ENCODE measurements at regions not wholly inside any gene's neighbourhood (a gene's known extent, or its start where the extent isn't known, plus 50 kb on each side); places are given as distances from the start of the nearest gene placed in this dataset.

GRCh38 chr2:156944871-156945270, 312.6 kb upstream of the GALNT5 start (continued):
- TF ChIP-seq ATF1 (CRISPR knock-in tag; IDR thresholded peaks at IDR 0.05) (no peak), EMX1 (CRISPR knock-in tag; IDR thresholded peaks at IDR 0.05) (no peak), E2F4 (CRISPR knock-in tag; IDR thresholded peaks at IDR 0.05; ENCODE audit: borderline replicate concordance, low read depth) (no peak), TEAD1 (CRISPR knock-in tag; IDR thresholded peaks at IDR 0.05) (no peak), OVOL2 (CRISPR knock-in tag; IDR thresholded peaks at IDR 0.05; ENCODE audit: borderline replicate concordance) (no peak), ZBTB43 (CRISPR knock-in tag; IDR thresholded peaks at IDR 0.05) (no peak), ZNF416 (CRISPR knock-in tag; IDR thresholded peaks at IDR 0.05) (no peak), FOXK1 (CRISPR knock-in tag; IDR thresholded peaks at IDR 0.05) (no peak), ZSCAN18 (CRISPR knock-in tag; IDR thresholded peaks at IDR 0.05) (no peak)

- DNase-seq (ENCODE audit: low spot score): no peak
- Mint-ChIP-seq H3K4me1 (no peaks in the 10 kb centered on the region), H3K36me3 (0 out of 2 replicates have a peak, but pooled peaks cover 4% of the 10 kb centered on the region), H3K27ac (no peak overlapping the region), H3K4me3 (no peak overlapping the region), H3K27me3 (ENCODE audit: low read depth) (no peaks in the 10 kb centered on the region), H3K9me3 (peaks cover 24% of the 10 kb centered on the region)
- ChIA-PET POLR2A (no interaction called here), CTCF (no interaction called here)
- no peak for ATAC-seq
- TF ChIP-seq E2F4 (CRISPR knock-in tag; IDR thresholded peaks at IDR 0.05; ENCODE audit: borderline replicate concordance, low read depth) (no peak), ZSCAN18 (CRISPR knock-in tag; IDR thresholded peaks at IDR 0.05) (no peak), HMGXB4 (CRISPR knock-in tag; IDR thresholded peaks at IDR 0.05) (no peak), OVOL2 (CRISPR knock-in tag; IDR thresholded peaks at IDR 0.05; ENCODE audit: borderline replicate concordance) (no peak), E2F1 (CRISPR knock-in tag; IDR thresholded peaks at IDR 0.05) (no peak), KAT7 (CRISPR knock-in tag; IDR thresholded peaks at IDR 0.05; ENCODE audit: borderline replicate concordance) (no peak), ATF2 (CRISPR knock-in tag; IDR thresholded peaks at IDR 0.05; ENCODE audit: borderline replicate concordance, low read depth) (no peak), ETV6 (CRISPR knock-in tag; IDR thresholded peaks at IDR 0.05) (no peak)
These were observed 310.2 kb upstream of the GALNT5 start for GRCh38 chr2:156947261-156947660.
